HEK293 (cell line): ENCODE measurements at regions not wholly inside any gene's neighbourhood (a gene's known extent, or its start where the extent isn't known, plus 50 kb on each side); places are given as distances from the start of the nearest gene placed in this dataset.

Experiments
- MZF1 ChIP-seq: fragments of 450-650 bp; formaldehyde crosslinking; IDR thresholded peaks from 2 replicates; pipeline ENCODE4 v1.5.1; 2017; ENCODE audit warnings: missing biosample characterization, missing genetic modification characterization, borderline replicate concordance
- YY1 ChIP-seq: fragments of 450-650 bp; formaldehyde crosslinking; IDR thresholded peaks from 2 replicates; pipeline ENCODE4 v1.5.1; 2018; ENCODE audit warnings: missing biosample characterization, missing genetic modification characterization
- ZNF398 ChIP-seq: fragments of 450-650 bp; formaldehyde crosslinking; IDR thresholded peaks from 2 replicates; pipeline ENCODE4 v1.5.1; 2017; ENCODE audit warnings: missing biosample characterization, missing genetic modification characterization
- ZNF561 ChIP-seq: fragments of 450-650 bp; IDR thresholded peaks from 2 replicates; pipeline ENCODE4 v1.5.1; 2018; ENCODE audit warnings: missing biosample characterization, missing genetic modification characterization, borderline replicate concordance
- ZNF791 ChIP-seq: fragments of 450-650 bp; formaldehyde crosslinking; IDR thresholded peaks from 2 replicates; pipeline ENCODE4 v1.5.1; 2016; ENCODE audit warnings: missing biosample characterization, missing genetic modification characterization
- ZNF792 ChIP-seq: fragments of 450-650 bp; formaldehyde crosslinking; IDR thresholded peaks from 2 replicates; pipeline ENCODE4 v1.5.1; 2016; ENCODE audit warnings: missing biosample characterization, missing genetic modification characterization
- TF ChIP-seq, protein P1 (sequence below): fragments of 450-650 bp; formaldehyde crosslinking; IDR thresholded peaks from 2 replicates; pipeline ENCODE4 v1.5.1; 2016; ENCODE audit warnings: missing biosample characterization, missing genetic modification characterization
- TF ChIP-seq, protein P2 (sequence below): fragments of 450-650 bp; formaldehyde crosslinking; IDR thresholded peaks from 2 replicates; pipeline ENCODE4 v1.5.1; 2016; ENCODE audit warnings: missing biosample characterization, missing genetic modification characterization

DNA sequence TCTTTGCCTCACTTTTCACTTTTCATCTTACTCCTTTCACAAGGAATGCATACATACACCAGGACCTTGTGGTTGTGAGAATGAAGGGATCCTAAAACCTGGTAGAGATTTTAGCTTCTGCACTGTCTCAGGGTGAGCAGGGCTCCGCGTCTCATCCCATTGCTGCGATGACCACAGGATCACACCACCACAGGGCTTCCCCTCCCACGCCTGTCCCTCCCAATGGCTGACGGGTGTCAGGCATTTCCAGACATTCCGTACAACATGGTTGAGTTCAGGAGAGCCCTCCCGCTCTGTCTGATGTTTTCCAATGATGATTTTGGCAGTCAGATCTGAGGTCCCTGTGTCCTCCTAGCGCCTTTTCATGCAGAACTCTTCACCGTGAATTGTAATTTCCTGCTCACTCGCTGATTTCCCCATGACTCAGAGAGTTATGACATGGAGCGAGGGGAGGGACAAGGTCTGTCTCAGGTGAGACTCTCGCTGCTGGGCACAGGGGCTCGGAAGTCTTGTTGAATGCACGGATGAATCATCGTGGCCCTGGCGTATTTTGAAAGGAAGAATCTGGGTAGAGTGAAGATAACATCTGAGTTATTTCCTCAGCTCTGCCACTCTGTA is 102.8 kb downstream of the TEX29 start:
- TF ChIP-seq YY1 (tag by site-specific recombination) (no peak), ZNF398 (tag by site-specific recombination) (no peak), MZF1 (tag by site-specific recombination) (no peak), ZNF792 (tag by site-specific recombination) (no peak), ZNF791 (tag by site-specific recombination) (no peak), ZNF561 (tag by site-specific recombination) (no peak)
- TF ChIP-seq, protein P1, sequence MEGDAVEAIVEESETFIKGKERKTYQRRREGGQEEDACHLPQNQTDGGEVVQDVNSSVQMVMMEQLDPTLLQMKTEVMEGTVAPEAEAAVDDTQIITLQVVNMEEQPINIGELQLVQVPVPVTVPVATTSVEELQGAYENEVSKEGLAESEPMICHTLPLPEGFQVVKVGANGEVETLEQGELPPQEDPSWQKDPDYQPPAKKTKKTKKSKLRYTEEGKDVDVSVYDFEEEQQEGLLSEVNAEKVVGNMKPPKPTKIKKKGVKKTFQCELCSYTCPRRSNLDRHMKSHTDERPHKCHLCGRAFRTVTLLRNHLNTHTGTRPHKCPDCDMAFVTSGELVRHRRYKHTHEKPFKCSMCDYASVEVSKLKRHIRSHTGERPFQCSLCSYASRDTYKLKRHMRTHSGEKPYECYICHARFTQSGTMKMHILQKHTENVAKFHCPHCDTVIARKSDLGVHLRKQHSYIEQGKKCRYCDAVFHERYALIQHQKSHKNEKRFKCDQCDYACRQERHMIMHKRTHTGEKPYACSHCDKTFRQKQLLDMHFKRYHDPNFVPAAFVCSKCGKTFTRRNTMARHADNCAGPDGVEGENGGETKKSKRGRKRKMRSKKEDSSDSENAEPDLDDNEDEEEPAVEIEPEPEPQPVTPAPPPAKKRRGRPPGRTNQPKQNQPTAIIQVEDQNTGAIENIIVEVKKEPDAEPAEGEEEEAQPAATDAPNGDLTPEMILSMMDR (tag by site-specific recombination): no peak
- TF ChIP-seq, protein P2, sequence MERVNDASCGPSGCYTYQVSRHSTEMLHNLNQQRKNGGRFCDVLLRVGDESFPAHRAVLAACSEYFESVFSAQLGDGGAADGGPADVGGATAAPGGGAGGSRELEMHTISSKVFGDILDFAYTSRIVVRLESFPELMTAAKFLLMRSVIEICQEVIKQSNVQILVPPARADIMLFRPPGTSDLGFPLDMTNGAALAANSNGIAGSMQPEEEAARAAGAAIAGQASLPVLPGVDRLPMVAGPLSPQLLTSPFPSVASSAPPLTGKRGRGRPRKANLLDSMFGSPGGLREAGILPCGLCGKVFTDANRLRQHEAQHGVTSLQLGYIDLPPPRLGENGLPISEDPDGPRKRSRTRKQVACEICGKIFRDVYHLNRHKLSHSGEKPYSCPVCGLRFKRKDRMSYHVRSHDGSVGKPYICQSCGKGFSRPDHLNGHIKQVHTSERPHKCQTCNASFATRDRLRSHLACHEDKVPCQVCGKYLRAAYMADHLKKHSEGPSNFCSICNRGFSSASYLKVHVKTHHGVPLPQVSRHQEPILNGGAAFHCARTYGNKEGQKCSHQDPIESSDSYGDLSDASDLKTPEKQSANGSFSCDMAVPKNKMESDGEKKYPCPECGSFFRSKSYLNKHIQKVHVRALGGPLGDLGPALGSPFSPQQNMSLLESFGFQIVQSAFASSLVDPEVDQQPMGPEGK (tag by site-specific recombination): no peak
